ENCODE measurements at regions not wholly inside any gene's neighbourhood (a gene's known extent, or its start where the extent isn't known, plus 50 kb on each side); places are given as distances from the start of the nearest gene placed in this dataset.

DNA sequence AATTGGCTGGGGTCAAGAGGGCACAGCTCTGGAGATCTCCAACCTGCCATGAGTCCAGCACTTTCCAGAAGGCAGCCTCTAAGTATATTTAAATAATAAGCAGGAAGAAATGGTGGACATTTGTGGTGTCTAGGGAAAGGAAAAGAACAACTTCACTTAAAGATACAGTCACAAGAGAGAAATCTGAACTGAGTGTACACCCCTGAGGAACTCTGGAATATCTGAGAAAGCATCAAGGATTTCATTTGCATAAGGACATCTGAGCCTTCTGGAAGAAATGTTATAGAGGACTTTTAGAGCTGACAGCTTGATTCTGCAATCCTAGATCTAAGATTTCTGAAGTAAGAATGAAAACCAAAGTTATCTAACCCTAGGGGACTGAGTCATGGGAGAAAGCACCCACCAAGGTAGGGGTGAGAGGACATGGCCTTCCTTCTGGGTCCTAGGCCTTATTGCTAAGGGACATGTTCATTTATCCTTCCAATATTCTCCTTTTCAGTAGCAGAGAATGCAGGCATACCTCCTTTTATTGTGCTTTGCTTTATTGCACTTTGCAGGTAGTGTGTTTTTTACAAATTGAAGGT, 253.4 kb upstream of the SLC24A2 start:
- DNase-seq (ENCODE audit: low read depth), result no peak

DNA sequence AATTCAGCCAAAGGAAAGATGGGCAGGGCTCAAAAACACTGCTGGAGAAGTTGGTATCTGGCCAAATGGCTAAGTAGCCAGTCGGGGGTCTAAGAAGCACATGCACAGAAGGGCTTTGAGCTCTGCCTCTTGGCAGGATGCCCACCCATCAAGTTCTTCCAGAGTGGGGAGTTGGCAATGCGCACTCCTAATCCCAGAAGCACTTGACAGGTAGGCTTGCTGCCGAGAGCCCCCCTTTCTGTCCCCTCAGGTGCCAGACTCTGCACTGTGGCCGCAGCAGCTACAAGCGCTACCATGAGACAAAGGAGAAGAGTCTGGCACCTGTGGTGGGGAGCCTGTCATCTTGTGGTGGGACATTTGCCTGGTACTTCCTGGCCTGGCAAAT, 252.9 kb upstream of the SLC24A2 start:
- no peak for DNase-seq (ENCODE audit: low read depth)

DNA sequence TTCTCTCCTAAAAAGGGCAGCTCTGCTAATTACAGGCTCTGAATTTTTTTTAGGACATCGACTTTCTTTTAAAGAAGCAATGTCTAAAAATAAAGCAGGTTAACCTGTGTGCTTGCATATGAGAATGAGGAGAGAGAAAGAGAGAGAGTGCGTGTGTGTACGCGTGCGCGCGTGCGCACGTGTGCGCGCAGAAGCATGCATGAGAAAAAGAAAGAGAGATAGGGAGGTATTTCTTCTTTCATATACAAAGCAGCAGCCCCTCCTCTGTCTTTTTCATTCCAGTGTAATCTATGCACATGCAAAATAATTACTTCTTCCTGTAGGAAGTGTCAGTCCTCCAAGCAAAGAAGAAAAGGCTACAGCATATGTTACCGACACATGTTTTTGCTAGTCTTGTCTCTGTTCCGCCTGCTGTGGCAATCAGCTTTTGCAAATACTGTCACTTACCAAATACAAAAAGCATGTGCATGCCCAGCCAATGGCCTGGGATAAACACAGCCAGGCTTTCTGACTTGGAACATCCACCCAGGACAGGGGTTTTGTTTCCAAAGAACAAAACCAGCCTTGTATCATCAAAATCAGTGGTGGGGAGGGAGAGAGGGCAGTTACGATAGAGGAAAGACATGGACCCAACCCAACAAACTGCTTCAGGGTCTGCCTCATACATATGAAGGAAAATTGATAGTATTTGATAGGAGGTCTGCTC, 252.3 kb upstream of the SLC24A2 start:
- no peak for DNase-seq (ENCODE audit: low read depth)

DNA sequence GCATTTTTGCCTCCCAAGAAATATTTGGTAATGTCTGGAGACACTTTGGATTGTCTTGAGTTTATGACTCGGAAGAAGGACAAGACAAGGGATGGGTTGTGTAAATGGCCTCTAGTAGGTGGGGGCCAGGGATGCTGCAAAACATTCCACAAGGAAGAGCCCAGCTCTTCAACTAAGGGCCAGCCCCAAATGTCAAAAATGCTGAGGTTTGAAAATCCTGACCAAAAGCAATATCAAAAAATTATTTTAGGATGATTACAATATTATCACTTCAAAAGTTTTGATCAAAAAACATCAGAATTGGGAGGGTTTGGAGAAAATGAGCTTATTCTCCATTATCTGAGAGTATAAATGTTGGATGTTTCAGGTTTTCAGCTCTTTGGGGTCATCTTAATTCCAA, 248.9 kb upstream of the SLC24A2 start:
- no peak for DNase-seq (ENCODE audit: low read depth)

DNA sequence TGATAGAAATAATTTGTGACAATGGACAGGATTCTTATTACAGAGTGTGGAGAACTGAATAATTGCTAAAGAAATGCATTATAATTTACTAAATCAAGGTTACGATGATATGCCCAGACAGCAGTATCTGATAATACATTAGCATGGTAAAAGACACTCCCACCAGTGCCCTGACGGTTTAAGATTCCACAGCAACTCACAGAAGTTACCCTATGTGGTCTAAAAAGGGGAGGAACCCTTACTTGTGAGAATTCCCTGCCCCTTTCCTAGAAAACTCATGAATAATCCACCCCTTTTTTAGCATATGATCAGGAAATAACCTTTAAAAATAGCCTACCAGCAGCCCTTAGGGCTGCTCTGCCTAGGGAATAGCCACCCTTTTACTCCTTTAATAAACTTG, 244.7 kb upstream of the SLC24A2 start:
- DNase-seq (ENCODE audit: low read depth), result no peak

DNA sequence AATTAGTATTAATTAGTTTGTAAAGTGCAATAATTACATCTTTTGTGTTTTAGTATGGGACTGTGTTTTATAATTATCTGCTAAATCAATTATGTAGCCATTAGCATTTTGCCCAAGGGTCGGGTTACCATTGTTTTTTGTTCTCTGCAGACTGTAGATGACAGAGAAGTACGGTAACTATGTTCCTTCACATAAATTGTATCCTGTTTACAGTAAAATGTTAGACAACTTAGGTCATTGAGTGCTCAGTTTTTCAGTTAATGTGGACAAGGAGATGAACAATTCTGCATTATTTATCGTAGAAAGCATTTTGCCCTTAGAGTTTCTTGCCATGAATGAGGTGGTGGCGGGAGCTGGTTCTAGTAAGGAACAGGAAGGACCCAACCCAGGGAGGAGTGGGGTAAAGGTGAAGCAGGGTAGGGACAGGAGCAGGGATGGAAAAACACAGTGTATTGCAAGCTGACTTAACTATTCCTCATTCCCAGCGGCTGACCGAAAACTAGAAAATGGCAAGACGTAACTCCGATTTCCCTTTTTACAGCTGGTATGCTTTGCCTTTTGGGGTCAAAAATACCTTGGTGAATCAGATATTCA, 243.7 kb upstream of the SLC24A2 start:
- no peak for DNase-seq (ENCODE audit: low read depth)

DNA sequence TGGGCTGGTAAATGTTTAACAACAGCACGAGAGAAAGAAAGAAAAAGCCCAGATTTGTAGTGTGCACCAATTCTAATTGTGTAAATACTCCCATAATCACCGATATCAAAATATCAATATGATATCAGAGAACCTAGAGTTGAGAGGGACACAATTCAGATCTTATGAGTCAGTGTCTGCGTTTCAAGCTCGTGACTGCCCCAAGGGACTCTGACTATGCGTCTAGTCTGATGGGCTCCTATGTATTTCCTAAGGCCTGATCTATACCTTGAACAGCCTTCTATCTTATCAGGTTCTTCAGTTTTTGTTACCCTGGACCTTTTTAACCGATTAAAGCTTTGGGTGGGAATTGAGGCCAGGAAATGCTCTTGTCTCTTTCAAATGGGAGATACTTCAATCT, 243.0 kb upstream of the SLC24A2 start:
- DNase-seq (ENCODE audit: low read depth), result no peak

DNA sequence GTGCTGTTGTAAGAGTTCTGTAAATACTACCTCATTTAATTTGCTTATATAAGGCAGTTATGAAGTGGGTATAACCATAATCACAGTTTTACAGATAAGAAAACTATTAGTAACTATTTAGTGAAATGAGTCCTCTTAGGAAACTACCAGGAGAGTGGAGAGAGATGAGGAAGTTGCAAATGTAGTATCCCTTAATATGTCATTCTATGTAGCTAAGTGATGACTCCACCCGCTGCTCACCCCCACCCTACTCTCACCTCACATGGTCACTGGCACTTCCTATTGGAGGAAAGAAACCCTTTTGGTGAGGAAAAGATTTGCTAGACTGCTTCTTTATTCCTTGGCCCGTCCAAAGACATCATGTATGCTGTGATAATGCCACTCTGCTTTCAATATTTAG, 241.8 kb upstream of the SLC24A2 start:
- no peak for DNase-seq (ENCODE audit: low read depth)

DNA sequence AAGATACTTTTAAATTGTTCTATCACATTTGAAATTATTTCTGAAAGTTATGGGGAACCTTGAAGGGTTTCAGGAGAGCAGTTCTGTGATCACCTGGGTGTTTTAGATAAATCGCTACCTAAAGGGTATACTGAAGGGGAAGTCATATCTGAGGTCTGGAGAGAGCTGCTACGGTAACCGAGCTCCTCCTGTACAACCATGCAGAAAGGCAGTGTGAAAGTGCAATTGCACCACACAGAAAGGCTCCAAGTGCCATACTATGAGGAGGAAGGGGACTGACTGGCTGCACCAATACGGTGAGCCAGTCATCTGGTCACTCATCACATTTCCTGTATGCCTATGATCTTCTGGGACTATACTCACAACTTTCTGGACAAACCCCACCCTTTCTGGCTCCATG, 241.4 kb upstream of the SLC24A2 start:
- DNase-seq (ENCODE audit: low read depth), result no peak

DNA sequence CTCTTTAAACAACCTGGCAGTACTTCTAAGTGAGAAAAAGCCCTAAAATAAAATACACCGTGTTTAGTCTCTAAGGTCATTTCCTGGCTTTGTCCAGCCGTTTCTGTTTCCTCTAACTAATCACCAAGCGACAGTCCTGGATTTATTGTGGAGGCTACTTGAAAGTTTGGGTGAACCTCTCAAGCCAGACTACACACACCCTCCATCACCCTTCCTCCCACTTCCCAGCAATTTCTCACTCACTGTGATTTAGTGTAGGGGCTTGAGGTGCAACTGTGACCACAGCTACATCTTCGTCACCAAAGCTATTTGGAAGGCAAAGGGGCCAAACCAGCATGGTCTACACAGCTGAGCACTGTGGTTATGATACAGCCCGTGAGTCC, 240.0 kb upstream of the SLC24A2 start:
- DNase-seq (ENCODE audit: low read depth), result no peak

DNA sequence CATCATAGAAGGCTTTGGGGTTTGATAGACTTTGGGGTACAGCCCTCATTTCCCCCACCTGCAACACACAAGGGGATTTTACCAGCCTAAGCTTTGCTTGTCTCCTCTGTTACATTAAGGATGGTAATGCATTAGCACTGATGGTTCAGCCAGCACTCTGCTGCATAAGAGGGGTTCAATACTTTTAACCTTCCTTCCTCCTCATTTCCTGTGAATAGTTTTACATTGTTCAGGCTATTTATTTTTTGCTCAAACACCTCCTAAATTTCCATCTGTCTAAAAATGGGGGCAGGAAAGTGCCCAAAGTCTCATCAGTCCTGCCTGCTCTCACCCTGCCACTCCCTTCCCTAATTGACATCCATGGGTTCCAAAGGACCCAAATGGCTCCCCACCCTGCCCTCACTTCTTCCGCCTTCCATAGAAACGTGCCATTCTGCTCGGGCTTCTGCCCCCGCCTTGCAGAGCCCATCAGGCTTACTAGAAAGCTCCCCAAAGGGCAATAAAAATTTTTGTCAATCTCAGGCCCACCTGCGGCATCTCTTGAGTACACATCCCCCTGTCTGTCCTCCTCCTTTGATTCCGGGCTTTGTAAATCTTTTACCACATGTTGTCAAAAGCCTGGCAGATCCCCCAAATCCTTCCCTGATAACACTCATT, 239.5 kb upstream of the SLC24A2 start:
- no peak for DNase-seq (ENCODE audit: low read depth)

DNA sequence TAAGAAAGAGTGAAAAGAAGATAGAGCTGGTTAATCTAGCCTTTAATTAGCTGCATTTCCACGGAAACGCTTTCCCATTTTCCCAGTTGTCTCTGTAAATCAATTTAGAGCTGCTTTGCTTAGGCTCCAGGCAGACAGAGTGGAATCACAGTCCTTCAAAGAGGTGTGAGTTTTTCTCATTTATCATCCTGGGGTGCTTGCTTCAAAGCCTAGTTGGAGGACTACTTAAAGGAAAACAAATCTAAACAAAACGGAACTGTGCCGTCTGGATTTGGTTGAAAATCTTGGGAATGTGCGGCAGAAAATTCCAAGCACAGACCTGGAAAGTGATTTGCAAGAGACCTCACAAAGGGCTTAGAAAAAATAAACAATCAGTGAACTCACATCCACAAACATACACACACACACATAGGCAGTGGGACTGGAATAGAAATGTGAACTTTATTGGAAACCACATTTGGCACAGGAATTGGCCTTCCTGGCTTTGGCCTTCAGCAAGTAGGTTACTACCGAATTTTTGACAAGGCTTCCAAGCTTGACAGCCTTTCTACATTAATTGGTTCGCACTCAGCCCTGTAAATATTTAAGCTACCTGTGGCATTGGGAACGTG, 235.2 kb upstream of the SLC24A2 start:
- no peak for DNase-seq (ENCODE audit: low read depth)

DNA sequence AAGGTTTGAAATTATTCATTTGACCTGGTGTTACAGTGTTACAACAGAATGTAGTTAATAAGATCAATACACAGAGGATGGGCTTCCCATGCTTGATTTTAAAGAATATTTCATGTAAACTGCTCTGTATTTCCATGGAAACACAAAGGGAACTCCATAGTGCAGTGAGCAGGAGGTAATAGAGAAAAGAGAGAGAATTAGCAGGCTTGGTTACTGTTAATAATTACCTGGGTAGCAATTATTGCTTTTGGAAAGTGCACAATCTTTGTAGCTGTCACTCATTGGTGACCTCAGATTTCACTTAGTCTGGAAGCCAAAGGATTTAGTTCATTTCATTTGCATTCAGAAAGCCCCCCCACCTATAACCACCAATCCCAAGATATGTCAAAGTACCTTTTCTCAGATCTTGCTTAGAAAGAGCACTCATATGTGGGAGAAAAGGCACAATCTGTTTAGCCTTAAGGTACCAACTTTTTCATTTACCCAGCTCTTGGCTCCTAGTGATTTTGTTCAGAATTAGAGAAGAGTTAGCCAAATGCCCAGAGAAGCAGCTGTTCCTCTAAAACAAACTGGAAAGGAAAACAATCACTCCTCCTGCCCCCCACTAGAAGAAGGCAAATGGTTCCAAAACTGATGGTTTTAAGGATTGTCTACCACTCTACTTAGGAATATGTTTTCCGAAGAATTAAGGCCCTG, 234.5 kb upstream of the SLC24A2 start:
- no peak for DNase-seq (ENCODE audit: low read depth)

DNA sequence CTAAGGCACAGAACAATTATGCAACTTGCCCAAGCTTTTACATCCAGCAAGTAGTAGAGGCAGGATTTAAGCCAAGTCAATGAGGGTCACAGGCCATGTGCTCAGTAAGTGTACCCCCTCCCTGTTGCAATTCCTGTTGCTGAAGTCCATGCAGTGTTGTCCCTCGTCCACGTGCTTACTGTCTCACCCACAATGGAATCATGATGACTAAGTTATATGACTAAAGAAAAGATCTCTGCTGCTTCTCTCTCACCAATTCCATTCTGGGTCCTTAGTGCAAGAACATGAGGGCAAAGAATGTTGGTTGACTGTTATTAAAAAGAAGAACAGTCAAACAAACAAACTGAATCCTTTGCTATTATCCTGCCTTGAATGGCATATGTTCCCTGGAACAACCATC, 233.6 kb upstream of the SLC24A2 start:
- no peak for DNase-seq (ENCODE audit: low read depth)

DNA sequence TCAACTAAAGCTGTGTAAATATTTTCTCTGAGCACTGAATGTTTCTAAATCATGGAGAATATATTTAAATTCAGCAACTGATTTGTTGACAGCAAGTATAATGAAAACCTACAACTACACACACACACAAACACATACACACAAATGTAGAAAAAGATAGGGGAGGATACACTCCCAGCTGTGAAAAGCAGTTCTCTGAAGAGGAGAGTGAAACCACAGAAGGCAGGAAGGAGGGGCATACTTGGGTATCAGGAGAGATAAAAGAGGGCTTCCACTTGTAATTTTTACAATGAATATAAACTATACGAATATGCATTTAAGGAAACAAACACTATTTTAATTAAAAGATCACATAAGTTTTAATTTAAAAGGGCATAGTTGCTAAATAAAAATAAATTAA, 227.8 kb upstream of the SLC24A2 start:
- no peak for DNase-seq (ENCODE audit: low read depth)

DNA sequence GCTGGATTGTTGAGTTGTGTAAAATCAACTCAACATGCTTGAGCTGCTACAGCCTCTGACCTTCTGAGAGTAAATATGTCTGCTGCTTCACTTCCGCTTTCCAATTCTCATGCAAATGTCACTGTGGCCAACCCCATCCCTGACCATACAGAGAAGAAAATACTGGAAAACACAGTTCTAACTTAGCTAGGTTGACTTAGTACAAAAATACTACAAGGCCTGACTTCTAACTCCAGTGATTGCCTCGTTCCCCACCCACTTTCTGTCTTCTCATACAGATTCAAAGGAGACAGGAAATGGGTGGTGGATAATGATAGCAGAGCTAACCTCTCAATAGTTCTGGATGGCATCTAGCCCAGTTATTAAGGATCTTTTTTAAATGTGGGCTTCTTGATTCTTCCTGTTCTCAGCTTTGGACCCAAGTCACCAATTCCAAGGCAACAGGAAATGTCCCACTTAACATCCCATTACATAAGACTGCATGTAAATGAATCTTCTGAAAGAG, 226.6 kb upstream of the SLC24A2 start:
- DNase-seq (ENCODE audit: low read depth), result no peak

DNA sequence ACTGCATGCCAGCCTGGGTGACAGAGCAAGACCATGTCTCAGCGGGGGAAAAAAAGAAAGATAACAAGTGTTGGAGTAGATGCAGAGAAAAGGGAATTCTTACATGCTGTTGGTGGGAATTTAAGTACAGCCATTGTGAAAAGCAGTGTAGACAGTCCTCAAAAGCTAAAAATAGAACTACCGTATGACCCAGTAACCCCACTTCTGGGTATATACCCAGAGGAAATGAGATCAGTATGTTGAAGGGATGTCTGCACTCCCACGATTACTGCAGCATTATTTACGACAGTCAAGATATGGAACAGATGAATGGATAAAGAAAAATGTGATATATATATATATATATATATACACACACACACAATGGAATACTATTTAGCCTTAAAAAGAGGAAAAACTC, 225.3 kb upstream of the SLC24A2 start:
- DNase-seq (ENCODE audit: low read depth), result no peak

DNA sequence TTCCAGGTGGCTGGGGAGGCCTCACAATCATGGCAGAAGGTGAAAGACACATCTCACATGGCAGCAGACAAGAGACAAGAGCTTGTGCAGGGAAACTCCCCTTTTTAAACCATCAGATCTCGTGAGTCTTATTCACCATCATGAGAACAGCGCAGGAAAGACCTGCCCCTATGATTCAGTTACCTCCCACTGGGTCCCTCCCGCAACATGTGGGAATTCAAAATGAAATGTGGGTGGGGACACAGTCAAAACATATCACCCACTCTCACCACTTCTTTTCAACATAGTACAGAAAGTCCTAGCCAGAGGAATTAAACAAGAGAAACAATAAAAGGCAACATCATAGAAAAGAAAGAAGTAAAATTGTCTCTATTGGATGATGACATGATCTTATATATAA, 223.4 kb upstream of the SLC24A2 start:
- no peak for DNase-seq (ENCODE audit: low read depth)

DNA sequence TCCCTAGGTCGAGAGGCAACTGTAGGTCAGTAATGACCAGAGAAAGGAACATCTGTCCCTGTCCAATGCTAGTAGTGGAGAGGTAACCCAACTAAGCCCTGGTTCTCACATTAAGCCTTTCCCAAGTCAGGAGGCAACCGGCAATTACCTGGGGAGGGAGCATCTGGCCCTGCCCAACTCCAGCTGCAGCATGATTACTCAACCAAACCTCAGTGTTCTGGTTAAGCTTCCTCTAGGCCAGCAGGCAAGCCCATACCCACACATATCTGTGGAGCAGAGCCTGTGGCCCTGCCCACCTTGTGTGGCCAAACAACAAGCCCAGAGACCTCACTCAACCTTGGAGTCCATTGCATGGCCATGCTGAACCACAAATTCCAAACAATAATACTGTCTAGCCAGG, 220.8 kb upstream of the SLC24A2 start:
- no peak for DNase-seq (ENCODE audit: low read depth)

DNA sequence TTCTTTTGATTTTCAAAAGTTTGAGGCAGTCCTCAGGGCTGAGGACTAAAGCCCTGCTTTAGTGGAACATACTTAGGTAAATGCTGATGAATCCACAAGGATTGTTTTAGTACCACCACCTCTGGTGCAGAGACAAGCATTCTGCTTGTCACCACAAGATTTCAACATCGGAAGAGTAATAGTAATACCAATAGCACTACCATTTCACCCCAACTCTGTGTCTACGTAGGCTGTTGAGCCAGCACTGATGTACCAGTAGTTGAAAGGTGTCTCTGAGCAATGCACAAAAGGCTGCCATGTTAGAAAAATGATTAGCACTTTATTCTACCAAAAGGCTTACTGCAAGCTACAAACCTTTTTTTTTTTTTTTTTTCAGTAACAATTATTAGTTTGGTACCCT, 213.2 kb upstream of the SLC24A2 start:
- no peak for DNase-seq (ENCODE audit: low read depth)

DNA sequence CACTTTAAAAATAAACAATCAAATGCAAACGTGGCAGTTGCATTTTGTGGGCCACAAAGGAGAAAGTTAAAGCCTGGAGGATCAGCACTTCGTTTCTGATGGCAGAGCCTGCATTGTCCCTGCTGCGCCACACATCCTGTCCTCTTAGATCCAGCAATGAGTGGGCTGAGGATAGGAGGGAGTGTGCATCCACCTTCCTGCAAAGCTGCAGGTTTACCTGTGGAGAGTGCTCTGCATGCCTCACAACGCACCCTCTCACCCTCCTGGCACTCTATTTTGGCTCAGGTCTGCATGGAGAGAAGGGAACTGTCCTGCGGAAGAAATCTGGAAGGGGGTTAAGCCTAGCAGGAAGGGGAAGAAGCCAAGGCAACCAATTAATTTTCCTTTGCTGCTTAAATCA, 212.2 kb upstream of the SLC24A2 start:
- no peak for DNase-seq (ENCODE audit: low read depth)

DNA sequence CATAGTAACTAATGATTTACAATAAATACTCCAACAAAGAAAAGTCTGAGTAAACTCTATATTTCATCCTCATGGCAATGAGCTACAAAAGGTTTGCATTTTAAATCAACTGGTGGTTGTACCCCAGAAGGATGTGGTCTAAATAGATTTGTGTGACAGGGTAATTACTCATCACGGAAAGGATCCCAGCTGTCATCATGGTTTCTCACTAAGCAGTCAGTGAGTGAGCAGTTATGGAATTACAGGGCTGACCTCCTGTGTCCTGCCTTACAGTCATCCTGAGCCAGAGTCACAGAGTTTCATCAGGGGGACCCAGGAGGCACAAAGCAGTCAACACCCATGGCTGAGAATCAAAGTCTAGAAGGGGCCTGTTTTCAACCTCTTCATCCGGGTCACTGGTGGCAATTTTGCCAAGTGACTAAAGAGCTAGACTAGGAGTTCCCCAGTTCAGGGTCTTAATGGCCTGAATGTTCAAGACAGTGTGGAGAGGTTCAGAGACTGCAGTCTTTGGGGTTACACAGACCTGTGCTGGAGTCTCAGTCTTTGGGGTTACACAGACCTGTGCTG, 210.7 kb upstream of the SLC24A2 start:
- DNase-seq (ENCODE audit: low read depth), result no peak
